ENCODE measurements at regions not wholly inside any gene's neighbourhood (a gene's known extent, or its start where the extent isn't known, plus 50 kb on each side); places are given as distances from the start of the nearest gene placed in this dataset.

GRCh38 chr10:78663721-78664120, 405.0 kb upstream of the ZMIZ1 start (continued):
- TF ChIP-seq ZBTB33 (IDR thresholded peaks at IDR 0.05; ENCODE audit: extremely low read depth, insufficient replicate concordance, low read length) (no peak), ZFX (IDR thresholded peaks at IDR 0.05) (no peak), POLR2AphosphoS5 (IDR thresholded peaks at IDR 0.05; ENCODE audit: low read depth, low read length) (no peak)

GRCh38 chr10:78664929-78665553, 403.7 kb upstream of the ZMIZ1 start:
- H3K9ac ChIP-seq (ENCODE audit: low read length), result no peak overlapping the region
- peaks cover 9 to 12% of the 10 kb centered on the region in 2 experiments; a peak in 2 of 4 replicates for H3K9me3 ChIP-seq (ENCODE audit: control insufficient read depth in 1 of 2, insufficient read depth in 1 of 2, low read depth in 1 of 2, low read length in 2 of 2)
- BruUV-seq (replicated peaks), result no TSS peak
- no peaks in the 10 kb centered on the region for H3K79me2 ChIP-seq (ENCODE audit: insufficient read depth, low read length)
- intact Hi-C loops (cut with micrococcal nuclease), result no loop called here
- H3K9me2 ChIP-seq (ENCODE audit: insufficient read depth), result no peaks in the 10 kb centered on the region
- CTCF ChIA-PET, result interaction anchor here (1.0 to 1.2 kb wide), 3 partner anchors 8 to 530 kb away, joined by 3 read pairs; no protein-coding TSS in a partner anchor
- RAD21 ChIA-PET (ENCODE audit: low non-redundant PET in 1 of 2, low total read pairs in 2 of 2, uncharacterized antibody in 2 of 2, unreplicated experiment in 2 of 2), result no interaction called here
- H3K36me3 ChIP-seq (ENCODE audit: control insufficient read depth in 1 of 2, insufficient read depth in 2 of 2, low read length in 2 of 2), result no peaks in the 10 kb centered on the region
- H3K27ac ChIP-seq (ENCODE audit: low read depth, low read length), result no peak overlapping the region
- H3K4me1 ChIP-seq (ENCODE audit: control insufficient read depth in 1 of 2, insufficient read depth in 2 of 2, low read length in 2 of 2), result no peaks in the 10 kb centered on the region
- ATAC-seq (peak; percentile 50; the same call in 1 of the 2 replicates), DNase-seq (ENCODE audit: low read depth, low spot score) (peak; percentile 48)
- TF ChIP-seq POLR2A (IDR thresholded peaks at IDR 0.05; ENCODE audit: borderline replicate concordance, extremely low read depth, insufficient read depth, insufficient read length) (no peak), EZH2 (IDR thresholded peaks at IDR 0.05) (no peak), CBX3 (IDR thresholded peaks at IDR 0.05; ENCODE audit: low read depth) (peak; percentile 41; the same call in 1 of the 2 replicates), ZBTB33 (IDR thresholded peaks at IDR 0.05; ENCODE audit: extremely low read depth, insufficient replicate concordance, low read length) (no peak), POLR2AphosphoS5 (IDR thresholded peaks at IDR 0.05; ENCODE audit: low read depth, low read length) (no peak), SRF (IDR thresholded peaks at IDR 0.05; ENCODE audit: low read depth) (no peak), RAD21 (IDR thresholded peaks at IDR 0.05; ENCODE audit: low read depth) (peak; percentile 70), CEBPB (IDR thresholded peaks at IDR 0.05; ENCODE audit: low read depth) (no peak), SP1 (IDR thresholded peaks at IDR 0.05; ENCODE audit: low read depth) (no peak)
- TF ChIP-seq, protein P1, sequence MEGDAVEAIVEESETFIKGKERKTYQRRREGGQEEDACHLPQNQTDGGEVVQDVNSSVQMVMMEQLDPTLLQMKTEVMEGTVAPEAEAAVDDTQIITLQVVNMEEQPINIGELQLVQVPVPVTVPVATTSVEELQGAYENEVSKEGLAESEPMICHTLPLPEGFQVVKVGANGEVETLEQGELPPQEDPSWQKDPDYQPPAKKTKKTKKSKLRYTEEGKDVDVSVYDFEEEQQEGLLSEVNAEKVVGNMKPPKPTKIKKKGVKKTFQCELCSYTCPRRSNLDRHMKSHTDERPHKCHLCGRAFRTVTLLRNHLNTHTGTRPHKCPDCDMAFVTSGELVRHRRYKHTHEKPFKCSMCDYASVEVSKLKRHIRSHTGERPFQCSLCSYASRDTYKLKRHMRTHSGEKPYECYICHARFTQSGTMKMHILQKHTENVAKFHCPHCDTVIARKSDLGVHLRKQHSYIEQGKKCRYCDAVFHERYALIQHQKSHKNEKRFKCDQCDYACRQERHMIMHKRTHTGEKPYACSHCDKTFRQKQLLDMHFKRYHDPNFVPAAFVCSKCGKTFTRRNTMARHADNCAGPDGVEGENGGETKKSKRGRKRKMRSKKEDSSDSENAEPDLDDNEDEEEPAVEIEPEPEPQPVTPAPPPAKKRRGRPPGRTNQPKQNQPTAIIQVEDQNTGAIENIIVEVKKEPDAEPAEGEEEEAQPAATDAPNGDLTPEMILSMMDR (IDR thresholded peaks at IDR 0.05 in 2 of 3, conservative IDR thresholded peaks at IDR 0.05 in 1 of 3; ENCODE audit: borderline replicate concordance in 1 of 3, insufficient read depth in 1 of 3, low read depth in 2 of 3, low read length in 2 of 3), result peak; percentile 43 to 82 (median 77); a peak in 5 of 6 replicates
- no peaks in the 10 kb centered on the region for H4K20me1 ChIP-seq (ENCODE audit: insufficient read depth)
- no peak overlapping the region for H3K4me2 ChIP-seq (ENCODE audit: low read length)
- no peak overlapping the region for H2AFZ ChIP-seq (ENCODE audit: low read depth, low read length, poor library complexity, severe bottlenecking)
- POLR2A ChIA-PET, result no interaction called here
- no peaks in the 10 kb centered on the region for H3K27me3 ChIP-seq (ENCODE audit: insufficient read depth, low read length)
- H3K4me3 ChIP-seq (replicated peaks in 1 of 2; ENCODE audit: low read depth in 1 of 2, low read length in 2 of 2), result no peak overlapping the region

Measured in HCT116 (cell line).